Activated CD4-positive, alpha-beta T cell treated with anti-CD3 and anti-CD28 coated beads, Interleukin-2, Interleukin-4, amounts not matched to agents 100 ng/mL and 50 ng/mL, durations not matched to agents 16 hours and 8 hours (primary cell): ENCODE measurements at regions not wholly inside any gene's neighbourhood (a gene's known extent, or its start where the extent isn't known, plus 50 kb on each side); places are given as distances from the start of the nearest gene placed in this dataset.
A peak's percentile ranks its signal among the peaks of the same experiment; 100 is the strongest.

Experiments used
- DNase-seq: peaks from one replicate; pipeline ENCODE4 v3.0.0-alpha.2; 2020; ENCODE audit warnings: low spot score

DNA sequence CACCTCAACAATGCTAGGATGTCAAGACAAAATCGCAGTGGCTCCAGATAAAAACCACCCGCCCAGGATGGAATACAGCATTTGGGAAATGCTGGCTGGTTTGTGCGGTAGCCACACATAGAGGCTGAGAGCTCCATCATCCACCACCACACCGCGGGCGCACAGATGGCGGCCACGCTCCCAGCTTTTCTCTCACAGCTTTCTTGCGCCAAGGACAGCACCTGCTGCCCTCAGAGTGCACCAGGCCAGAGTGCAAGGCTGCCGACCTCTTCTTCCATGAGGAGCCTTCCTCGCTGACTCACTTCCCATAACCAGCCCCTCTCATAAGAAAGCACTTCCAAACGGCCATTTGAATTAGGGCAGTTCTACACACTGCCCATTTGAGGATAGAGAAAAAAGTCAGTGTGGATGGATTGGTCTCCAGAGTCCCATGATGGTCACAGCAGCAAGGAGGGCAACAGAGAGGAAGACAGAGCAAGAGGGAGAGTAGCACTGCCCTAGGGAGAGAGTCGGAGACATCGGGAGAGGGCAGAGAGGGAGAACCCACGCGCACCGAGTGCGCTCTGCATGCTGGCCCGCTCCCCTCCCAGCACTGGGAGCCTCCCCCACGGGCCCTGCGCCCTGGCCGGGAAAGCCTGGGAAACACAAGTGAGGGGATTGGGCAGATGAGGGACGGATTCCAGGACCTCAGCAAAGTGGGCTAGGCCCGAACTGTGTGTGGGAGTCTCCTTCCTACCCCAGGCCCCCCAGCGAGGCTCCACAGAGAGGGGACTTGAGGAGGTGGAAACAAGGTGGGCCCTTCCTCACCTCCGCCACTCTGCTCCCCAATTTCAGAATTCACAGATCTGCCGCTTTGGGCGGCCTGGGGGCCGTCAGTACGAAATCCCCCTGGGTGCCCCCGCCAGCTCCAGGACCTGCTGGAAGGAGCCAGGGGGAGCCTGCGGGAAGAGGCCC, 156.9 kb downstream of the USP12 start:
- no peak for DNase-seq

DNA sequence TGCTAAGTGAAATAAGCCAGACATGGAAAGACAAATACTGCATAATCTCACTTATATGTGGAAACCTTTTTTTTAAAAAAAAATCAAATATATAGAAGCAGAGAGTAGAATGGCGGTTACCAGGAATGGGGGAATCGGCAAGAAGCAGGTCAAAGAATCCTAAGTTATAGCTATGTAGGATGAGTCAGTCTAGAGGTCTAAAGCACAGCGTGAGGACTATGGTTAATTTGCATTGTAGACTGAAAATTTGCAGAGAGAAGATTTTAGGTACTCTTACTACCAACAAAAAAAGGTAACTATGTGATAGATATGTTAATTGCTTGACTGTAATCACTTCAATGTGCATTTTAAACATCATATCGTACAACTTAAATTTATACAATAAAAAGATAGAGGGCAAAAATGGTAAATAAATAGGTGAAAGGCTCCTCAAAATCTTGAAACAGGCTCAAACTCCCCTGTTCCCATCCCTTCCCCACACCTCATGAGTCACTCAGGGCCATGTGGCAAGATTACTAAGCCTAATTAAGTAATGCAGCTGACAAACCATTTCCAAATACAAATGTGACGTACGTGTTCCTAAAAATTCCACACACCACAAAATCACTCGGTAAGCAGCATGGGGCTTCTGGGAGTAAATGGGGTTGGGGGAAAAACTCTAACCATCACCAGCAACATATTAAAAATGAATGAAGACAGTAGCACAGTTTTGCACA, 159.0 kb downstream of the USP12 start:
- DNase-seq: no peak

DNA sequence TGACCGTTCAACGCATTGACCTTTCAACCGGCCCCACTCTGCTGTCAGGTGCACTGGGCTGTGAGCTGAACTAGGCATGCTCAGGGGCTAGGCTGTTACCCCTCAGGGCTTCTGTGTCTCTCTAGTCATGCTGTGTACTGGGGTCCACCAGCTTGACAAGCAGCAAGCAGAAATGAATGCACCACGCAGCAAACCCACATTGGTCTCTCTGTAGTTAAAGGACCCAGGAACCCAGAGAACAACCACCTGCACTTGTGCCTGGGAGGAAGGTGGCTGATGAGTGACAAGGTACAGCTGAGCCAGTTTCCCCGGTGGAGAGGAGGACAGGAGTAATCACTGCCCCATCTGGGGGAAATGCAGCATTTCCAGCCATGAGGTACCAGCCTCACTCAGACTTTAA, 159.9 kb downstream of the USP12 start:
- DNase-seq: no peak

DNA sequence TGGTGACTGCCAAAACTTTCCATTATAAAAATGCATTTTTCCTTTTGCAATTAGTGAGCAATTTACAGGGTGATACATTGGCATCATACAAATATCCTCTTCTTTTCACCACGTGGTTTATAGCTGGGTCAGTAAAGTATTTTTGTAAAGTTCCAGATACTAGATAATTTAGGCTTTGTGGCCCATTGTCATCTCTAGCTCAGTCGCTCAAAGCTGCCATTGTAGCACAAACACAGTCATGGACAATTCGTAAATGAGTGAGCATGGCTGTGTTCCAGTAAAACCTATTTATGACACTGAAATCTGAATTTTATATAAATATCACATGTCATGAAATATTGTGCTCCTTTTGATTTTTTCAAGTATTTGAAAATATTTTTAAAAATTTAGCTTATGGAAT, 162.9 kb downstream of the USP12 start:
- no peak for DNase-seq

DNA sequence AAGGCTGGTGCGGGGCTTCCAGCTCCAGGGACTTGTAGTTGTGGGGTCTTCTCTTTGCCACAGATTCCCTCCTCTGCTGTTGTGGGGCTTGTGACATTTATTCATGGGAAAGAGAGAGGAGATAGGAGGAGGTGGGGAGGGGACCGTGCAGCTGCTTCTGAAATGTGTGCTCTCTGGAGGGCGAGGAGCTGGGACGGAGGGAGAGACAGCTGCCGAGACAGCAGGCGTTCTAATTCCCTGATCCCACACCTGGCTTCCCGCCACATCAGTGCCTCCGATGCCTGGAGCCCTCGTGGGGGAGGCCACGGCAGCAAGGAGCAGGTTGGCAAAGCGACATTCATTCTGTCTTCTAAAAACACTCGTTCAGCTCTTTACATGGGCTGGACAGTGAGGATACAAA, 164.4 kb downstream of the USP12 start:
- no peak for DNase-seq

DNA sequence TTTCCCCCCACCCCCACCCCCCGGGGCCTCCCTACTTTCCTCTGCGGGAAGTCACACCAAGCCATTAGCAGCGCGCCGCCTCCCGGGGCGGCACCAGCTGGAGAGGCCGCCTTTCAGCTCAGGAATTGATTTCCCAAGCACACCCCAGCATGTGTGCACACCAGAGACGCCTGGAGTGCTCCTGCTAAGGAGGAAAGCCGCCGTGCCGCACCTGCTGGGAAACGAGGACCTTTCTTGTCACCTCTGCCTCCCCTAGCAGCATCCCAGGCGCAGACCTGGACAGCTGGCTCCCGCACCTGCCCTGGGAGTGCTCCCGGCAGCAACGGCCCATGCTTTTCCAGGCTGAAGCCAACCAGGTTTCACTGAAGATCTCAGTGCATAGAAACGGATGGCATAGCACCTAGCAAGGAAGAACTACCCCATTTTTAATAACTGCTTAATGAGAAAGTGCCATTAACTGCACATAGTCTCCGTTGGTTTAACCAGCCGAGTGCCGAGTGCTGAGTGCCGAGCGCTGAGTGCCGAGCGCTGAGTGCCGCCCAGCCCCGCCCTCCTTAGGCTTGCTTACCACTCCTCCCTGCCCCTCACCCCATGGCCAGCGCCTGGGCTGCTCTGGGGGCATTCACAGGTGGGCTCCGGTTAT, 165.0 kb downstream of the USP12 start:
- DNase-seq: no peak

DNA sequence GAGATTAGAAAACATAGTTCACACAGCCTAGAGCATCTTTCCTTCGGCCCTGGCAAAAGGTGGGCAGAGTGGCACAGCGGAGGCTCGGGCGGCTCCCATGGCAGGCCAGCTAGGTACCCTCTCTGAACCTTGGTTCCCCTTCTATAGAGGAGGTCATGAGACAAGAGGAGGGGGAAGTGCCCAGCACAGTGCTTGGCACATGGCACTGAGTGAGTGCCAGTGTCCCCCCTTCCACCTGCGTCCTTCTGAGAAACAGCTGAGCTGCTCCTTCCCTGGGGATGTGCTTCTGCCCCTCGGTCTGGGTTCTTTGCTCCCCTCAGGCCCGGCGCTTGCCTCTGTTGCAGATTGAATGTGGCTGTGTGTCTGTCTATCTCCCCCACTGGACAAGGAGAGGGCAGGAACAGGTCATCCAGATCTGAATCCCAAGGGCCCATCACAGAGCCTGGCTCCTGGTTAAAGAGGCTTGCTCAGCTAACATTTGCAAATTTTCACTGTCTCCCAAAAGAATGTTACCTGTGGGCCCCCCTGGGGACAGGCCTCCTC, 165.6 kb downstream of the USP12 start:
- DNase-seq: no peak

DNA sequence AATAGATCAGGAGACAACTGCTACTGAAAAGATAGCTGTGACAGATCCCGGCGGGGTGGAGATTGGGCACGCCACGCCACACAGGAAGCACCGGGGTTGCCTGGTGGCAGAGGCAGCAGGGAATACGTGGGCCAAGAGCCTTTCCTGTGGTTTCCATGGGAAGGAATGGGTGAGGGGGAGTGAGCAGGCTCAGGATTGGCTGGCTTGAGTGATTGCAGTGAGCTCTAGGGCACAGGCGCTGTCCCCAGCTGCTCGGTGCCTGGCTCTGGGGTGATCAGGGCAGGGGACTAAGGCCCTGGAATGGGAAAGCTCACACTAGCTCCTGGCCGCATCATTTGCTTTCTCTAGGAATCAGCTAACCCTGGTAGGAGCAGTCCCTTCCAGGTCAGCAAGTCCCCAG, 166.1 kb downstream of the USP12 start:
- no peak for DNase-seq

DNA sequence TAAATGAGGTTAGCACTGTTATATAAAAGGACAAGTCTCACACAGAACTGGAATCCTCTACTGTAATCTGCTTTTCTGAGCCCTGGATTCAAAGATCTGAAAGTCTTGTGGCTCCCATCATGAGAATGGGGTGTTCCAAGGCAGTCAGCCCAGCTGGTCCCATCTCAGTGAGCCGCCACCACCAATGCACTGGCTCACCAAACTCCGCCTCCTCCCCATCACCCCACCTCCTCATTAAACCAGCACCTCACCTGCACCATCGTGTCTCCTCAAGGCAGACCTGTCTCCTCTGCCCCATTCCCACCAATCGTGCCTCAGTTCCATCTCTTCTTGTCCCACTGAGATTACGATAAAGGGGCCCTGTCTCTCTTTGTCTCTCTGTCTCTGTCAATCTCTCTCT, 166.7 kb downstream of the USP12 start:
- DNase-seq: no peak

DNA sequence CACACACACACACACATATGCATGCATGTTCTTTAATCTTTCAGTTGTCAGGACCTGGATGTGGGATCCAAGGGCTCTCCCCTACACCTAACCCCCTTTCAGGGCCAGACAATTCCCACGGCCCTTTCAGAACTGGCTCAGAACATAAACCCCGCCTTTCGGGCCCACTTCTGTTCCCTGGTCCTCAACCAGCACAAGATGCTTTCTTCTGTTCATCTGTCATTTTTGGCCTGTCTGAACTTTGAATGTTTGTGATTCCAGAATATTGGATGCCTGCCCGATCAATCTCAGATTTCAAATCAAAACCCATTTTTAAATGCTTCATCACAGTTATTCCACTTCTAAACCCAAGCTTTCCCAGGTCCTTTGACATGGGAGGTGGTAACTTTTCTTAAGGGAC, 167.3 kb downstream of the USP12 start:
- no peak for DNase-seq

DNA sequence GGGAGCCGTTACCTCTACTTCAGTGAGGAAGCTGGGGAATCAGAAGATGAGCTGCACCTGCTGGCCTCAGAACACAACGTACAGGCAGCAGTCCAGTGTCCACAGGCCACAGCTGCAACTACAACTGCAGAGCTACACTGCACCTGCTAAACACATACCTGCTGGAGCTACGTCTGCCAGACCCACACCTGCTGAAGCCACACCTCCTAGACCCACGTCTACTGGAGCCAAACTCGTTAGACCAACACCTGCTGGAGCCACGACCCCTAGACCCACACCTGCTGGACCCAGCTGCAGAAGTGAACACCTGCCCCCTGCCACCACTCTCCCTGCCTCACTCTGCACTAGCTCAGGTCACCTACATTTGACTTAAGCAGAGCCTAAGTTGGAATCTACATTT, 169.9 kb downstream of the USP12 start:
- no peak for DNase-seq

DNA sequence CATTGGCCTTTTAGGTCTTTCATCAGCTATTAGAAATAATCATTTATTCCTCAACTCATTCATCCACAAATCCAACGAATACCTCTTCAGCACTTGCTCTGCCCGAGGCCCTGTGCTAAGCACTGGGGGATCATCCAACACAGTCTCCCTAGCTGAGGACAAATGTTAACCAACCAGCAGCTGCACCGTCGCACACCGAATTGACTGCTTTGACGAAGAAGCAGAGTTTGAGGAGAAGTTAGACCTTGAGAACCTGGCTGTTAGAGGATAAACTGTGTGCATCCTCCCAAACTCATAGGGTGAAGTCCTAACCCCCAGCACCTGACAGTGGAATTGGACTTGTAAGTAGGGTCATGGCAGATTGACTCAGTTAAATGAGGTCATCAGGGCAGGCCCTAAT, 170.9 kb downstream of the USP12 start:
- no peak for DNase-seq

DNA sequence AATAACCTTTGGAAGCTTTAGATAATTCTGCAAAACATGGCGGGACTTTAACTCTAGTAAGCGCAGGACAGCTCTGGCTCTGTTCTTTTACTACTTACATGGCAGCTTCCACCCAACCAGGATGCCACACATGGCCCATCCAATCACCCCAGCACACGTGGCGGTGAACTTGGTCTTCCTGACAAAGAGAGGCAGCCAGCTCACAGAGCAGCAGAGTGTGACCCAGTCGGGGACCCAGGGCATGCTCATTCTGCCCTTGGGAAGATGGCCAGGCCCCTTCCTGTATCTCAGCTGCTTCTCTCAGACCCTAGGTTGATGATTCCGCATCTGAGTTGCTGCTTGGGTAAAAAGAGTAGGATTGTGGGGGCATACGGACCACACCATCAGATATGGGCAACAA, 172.1 kb downstream of the USP12 start:
- DNase-seq: no peak

DNA sequence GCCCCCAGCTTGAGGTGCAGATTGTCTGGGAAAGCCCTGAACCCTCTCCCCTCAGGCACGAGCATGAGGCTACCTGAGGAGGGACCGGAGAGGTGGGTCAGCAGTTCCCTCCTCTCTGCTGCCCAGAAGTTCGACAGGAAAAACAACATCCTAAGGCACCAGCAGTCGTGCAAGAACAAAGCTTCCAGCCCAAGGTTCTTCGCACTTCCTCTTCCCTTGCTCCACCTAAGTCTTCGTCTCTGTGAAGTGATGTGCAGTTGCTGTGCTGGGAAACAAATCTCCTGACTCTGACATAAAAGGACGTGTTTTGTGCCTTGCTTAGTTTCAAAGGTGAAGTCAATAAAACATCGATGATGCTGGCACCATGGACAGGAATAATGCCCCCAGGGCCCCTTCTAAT, 173.3 kb downstream of the USP12 start:
- DNase-seq: no peak

DNA sequence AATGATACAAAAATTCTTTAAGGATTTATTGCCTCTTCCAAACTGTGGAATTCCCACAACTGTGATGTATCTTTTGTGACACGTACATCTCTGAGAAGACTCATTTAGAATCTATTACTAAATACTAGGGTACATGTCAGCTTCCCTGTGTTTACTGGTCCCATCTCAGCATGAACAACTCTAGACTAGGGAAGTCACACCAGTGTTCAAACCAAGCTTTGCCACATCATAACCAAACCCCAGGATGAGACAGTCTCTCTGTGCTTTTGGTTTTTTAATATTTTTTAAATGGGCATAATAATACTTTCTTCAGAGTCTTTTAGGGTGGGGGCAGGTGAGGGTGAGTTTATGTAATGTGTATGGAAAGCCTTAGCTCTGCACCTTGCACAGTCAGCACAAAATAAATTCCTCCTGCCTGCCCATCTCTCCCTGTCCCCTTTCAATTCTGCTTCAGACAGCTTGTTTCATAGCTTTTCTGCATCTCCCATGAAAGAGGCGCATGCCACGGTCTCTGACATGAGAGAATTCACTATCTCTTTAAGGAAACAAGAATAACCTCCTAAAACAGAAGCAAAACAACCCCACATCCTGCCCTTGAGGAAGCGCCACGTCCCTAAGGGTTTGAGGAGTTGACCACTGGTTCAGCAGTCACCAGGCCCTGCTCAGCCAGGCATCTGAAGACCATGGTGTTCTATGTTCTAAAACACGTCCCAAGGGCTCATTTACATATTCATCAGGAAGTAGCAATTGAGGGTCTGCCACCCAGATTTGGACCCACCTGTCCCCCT, 174.5 kb downstream of the USP12 start:
- DNase-seq: peak; percentile 83

DNA sequence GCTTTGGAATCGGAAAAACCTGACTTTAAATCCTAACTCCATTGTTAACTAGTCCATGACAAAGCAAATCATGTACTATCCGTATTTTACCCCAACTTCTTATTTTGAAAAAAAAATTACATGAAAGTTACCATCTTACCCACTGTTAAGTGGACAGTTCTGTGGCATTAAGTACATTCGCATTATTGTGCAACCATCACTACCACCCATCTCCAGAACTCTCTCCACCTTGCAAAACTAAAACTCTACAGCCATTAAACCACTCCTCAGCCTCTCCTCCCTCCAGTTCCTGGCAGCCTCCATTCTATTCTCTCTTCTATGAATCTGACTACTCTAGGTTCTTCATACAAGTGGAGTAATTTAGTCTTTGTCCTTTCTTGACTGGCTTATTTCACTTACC, 176.5 kb downstream of the USP12 start:
- DNase-seq: no peak

DNA sequence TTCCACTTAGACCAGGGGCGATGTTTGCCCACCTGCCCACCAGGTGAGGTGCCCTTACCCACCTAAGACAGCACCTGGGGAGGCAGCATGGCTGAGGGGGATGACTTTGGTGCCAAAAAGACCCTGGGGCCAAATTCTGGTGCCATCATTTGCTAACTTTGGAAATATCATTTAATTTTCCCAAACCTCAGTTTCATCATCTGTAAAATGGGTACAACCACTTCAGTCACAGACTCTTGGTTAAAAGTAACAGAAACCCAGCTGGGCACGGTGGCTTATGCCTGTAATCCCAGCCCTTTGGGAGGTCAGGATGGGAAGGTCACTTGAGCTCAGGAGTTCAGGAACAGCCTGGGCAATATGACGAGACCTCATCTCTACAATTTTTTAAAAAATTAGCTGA, 177.8 kb downstream of the USP12 start:
- DNase-seq: no peak

DNA sequence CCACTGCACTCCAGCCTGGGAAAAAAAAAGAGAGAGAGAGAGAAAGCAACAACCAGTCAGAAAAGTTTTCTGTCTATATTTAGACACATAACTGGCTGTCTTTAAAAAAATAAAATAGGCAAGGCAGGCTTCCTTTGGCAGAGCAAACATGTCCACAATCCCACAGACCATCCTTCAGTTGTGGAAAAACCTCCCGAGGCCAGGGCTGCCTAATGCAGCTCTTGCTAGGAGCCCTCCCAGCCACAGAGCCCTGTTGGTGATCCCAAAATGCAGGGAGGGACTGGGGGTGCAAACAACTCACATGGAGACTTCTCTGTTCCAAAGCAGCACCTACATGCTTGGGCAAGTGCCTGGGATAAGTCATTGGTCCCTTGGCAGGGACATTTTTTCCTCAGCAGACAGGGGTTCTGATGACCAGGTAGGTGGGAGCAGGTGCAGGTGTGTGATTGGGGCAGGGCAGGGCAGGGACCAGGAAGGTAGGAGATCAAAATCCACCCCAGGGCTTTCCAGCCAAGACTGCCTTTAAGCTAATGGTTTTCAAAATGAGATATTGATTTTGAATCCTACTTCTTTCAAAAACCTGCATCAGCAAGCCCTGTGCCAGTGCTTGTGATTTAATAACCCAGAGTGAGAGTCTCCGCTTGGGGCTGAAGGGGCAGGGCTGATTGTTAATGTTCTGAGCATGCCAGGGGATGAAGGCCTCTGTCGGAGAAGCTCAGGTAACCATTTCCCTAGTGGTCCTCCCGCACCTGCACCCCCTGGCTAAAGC, 178.5 kb downstream of the USP12 start:
- no peak for DNase-seq

DNA sequence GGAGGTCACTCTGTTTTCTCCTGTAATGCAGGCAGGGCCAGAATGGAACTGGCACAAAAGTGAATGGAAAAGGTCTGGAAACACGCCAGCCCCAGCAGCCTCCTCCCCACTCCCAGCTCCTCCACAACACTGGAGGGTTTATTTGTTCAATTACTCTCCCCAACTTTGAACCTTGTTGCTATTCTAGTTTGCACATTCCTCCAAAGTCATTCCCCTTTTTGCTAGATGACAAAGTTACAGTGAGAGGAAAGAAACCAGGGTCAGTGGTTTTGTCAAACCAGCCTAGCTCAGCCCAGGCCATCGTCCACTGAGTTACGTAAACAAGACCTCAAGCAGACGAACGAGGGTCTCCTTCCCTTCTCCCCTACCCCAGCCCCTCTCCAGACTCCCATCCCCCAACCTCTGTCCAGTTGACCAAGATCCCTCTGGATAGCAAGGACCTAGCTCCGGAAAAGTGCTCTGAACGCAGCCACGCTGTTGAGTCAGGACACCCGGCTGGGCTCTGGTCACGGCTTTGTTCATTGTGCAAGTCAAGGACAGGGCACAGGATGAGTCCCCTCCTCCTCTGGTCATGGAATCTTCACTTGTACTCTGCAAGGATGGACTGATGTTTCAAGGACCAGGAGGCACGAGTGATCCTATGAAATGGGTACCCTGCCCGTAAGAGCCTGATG, 180.0 kb downstream of the USP12 start:
- DNase-seq: no peak

DNA sequence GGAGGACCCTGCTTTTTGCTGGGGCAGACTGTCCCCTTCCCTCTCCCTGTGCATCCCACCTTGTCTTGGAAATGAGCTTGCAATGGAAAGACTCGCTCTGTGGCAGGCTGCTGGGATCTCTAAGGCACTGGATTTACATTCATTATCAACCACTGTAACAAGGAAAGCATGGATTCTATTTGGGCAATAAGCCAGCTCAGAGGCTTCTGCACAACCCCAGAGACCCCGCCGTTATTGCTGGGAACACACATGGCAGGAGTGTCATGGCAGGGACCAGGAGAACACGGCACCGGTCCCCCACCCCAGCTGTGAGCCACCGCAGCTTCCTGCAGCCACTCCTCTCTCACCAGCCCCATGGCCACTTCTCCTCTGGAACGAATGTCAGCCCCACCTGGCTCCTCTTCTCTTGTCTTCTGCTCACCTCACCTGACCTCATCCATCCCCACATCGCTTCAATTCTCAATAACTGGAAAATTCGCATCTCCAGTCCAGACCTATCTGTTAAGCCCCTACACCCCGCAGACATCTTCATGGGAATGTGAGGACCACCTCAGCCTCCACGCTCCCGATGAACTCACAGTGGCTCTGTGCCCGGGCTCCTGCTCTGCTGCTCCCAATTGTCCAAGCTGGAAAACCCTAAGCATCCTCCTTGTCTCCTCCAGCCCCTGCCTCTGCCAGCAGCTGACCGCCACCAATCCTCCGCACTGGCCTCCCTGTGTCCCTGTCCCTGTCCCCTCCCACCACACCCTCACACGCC, 181.5 kb downstream of the USP12 start:
- DNase-seq: no peak
